ENCODE measurements at regions not wholly inside any gene's neighbourhood (a gene's known extent, or its start where the extent isn't known, plus 50 kb on each side); places are given as distances from the start of the nearest gene placed in this dataset.
"Not testable (repeated sequence)": the region's sequence is repeated elsewhere in the genome, so short reads cannot be mapped to it uniquely, and the experiment has no call there.

DNA sequence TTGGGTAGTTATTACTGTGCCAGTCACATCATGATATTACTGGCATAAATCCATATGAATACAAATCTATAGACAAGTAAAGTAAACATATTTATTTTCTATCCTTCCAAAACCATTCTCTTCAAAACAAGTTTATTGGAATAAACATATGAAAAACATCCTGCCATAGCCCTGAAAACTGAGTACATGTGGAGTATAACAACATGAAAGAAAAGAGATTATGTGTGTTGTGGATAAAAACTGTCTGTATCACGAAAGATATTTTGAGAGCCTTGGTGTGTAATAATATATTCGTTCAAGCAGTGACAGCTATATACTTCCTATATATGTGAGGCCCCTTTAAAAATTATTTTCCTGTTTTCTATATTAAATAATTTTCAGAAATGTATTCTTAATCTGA is 1742.2 kb downstream of the ARAP2 start:
- Histone ChIP-seq H3K27me3 (no peaks in the 10 kb centered on the region), H3K4me1 (no peaks in the 10 kb centered on the region), H3K36me3 (no peaks in the 10 kb centered on the region), H3K9me3 (no peaks in the 10 kb centered on the region), H3K4me3 (ENCODE audit: low read depth, low read length) (no peak overlapping the region)
- no peak for DNase-seq
- TF ChIP-seq, protein P1, sequence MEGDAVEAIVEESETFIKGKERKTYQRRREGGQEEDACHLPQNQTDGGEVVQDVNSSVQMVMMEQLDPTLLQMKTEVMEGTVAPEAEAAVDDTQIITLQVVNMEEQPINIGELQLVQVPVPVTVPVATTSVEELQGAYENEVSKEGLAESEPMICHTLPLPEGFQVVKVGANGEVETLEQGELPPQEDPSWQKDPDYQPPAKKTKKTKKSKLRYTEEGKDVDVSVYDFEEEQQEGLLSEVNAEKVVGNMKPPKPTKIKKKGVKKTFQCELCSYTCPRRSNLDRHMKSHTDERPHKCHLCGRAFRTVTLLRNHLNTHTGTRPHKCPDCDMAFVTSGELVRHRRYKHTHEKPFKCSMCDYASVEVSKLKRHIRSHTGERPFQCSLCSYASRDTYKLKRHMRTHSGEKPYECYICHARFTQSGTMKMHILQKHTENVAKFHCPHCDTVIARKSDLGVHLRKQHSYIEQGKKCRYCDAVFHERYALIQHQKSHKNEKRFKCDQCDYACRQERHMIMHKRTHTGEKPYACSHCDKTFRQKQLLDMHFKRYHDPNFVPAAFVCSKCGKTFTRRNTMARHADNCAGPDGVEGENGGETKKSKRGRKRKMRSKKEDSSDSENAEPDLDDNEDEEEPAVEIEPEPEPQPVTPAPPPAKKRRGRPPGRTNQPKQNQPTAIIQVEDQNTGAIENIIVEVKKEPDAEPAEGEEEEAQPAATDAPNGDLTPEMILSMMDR (IDR thresholded peaks at IDR 0.05; ENCODE audit: low read depth, low read length): no peak

GRCh38 chr4:34504731-34505130 is 1739.6 kb downstream of the ARAP2 start:
- H3K27me3 ChIP-seq; H3K4me1 ChIP-seq; H3K4me3 ChIP-seq (ENCODE audit: low read depth, low read length); DNase-seq; H3K36me3 ChIP-seq; H3K9me3 ChIP-seq: not testable (repeated sequence)

DNA sequence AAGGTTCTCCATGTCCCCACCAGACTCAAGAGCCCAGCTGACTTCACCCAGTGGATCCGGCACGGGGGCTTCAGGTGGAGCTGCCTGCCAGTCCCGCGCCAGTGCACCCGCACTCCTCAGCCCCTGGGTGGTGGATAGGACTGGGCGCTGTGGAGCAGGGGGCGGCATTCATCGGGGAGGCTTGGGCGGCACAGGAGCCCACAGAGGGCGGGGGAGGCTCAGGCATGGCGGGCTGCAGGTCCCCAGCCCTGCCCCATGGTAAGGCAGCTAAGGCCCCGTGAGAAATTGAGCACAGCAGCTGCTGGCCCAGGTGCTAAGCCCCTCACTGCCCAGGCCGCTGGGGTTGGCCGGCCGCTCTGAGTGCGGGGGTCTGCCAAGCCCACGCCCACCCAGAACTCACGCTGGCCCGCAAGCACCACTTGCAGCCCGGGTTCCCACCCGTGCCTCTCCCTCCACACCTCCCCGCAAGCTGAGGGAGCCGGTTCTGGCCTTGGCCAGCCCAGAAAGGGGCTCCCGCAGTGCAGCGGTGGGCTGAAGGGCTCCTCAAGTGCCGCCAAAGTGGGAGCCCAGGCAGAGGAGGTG is 1737.7 kb downstream of the ARAP2 start:
- H3K36me3 ChIP-seq; H3K4me1 ChIP-seq; H3K9me3 ChIP-seq; H3K4me3 ChIP-seq (ENCODE audit: low read depth, low read length); H3K27me3 ChIP-seq; DNase-seq: not testable (repeated sequence)

GRCh38 chr4:34512616-34513015 is 1731.7 kb downstream of the ARAP2 start:
- no peaks in the 10 kb centered on the region for H3K4me1 ChIP-seq
- DNase-seq: no peak
- TF ChIP-seq, protein P1 (IDR thresholded peaks at IDR 0.05; ENCODE audit: low read depth, low read length): no peak
- H3K9me3 ChIP-seq: no peaks in the 10 kb centered on the region
- no peak overlapping the region for H3K4me3 ChIP-seq (ENCODE audit: low read depth, low read length)
- H3K36me3 ChIP-seq: no peaks in the 10 kb centered on the region
- no peaks in the 10 kb centered on the region for H3K27me3 ChIP-seq

DNA sequence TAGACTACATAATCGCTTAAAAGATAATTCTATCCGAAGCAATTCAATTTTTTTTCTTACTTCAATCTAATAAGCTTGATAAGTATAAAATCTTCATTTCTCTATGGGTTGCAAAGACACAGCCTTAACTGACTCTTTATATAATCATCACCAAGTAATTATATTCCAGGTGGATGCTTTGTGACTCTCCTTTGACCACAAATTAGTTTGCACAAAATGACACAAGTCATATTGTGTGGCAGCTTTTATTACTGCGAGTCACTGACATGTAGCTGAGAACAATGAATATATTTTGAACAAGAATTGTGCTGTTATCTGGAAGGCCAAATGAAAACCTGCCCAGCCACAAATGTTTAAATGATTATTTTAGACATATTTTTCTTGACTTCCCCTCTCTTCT is 1727.8 kb downstream of the ARAP2 start:
- H3K9me3 ChIP-seq: no peaks in the 10 kb centered on the region
- H3K4me1 ChIP-seq: peaks cover 7% of the 10 kb centered on the region; the same call in 1 of the 2 replicates
- DNase-seq: no peak
- H3K27me3 ChIP-seq: no peaks in the 10 kb centered on the region
- H3K36me3 ChIP-seq: no peaks in the 10 kb centered on the region; the same call in 1 of the 2 replicates
- no peak overlapping the region for H3K4me3 ChIP-seq (ENCODE audit: low read depth, low read length)
- TF ChIP-seq, protein P1 (IDR thresholded peaks at IDR 0.05; ENCODE audit: low read depth, low read length): no peak

GRCh38 chr4:34534916-34535315 is 1709.4 kb downstream of the ARAP2 start:
- Histone ChIP-seq H3K36me3 (no peaks in the 10 kb centered on the region), H3K9me3 (no peaks in the 10 kb centered on the region), H3K27me3 (no peaks in the 10 kb centered on the region), H3K4me1 (no peaks in the 10 kb centered on the region; the same call in 1 of the 2 replicates), H3K4me3 (ENCODE audit: low read depth, low read length) (no peak overlapping the region)
- TF ChIP-seq, protein P1 (IDR thresholded peaks at IDR 0.05; ENCODE audit: low read depth, low read length): no peak
- DNase-seq: no peak

DNA sequence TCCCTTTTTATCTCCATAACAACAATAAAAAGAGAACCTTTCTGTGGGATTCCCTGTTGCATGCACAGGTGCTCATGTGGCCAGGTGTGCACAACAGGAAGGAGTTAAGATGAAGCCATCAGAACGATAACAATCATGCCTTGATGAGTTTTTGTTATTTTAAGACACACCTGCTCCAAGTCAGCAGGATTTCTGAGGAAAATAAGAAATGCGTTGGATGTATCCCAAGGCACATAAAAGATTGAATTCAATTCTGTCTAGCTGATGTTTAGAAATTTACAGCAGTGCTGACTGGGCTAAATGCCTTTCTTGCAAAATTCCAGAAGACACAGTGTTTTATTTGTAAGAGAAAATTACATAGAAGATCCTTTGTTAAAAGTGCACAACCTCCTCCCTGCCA is 1678.2 kb downstream of the ARAP2 start:
- Histone ChIP-seq H3K9me3 (no peaks in the 10 kb centered on the region), H3K36me3 (no peaks in the 10 kb centered on the region), H3K4me1 (no peaks in the 10 kb centered on the region), H3K4me3 (ENCODE audit: low read depth, low read length) (no peak overlapping the region), H3K27me3 (no peaks in the 10 kb centered on the region)
- TF ChIP-seq, protein P1 (IDR thresholded peaks at IDR 0.05; ENCODE audit: low read depth, low read length): no peak
- no peak for DNase-seq

Data from BE2C (cell line).